GM23248 (cell line): ENCODE measurements at regions not wholly inside any gene's neighbourhood (a gene's known extent, or its start where the extent isn't known, plus 50 kb on each side); places are given as distances from the start of the nearest gene placed in this dataset.

Source experiments
- DNase-seq: peaks from one replicate; pipeline ENCODE4 v3.0.0-alpha.2; 2015
- H2AFZ ChIP-seq: fragments of 200-600 bp; sonication (generic); 2 replicates; pipeline ENCODE4 v1.6.1; 2016; ENCODE audit warnings: antibody characterized with exemption
- H3F3A ChIP-seq: fragments of 200-600 bp; sonication (generic); 2 replicates; pipeline ENCODE4 v1.6.1; 2016; ENCODE audit warnings: mild to moderate bottlenecking, antibody characterized with exemption, mixed run types; ENCODE audit not compliant: insufficient read depth
- H3K27ac ChIP-seq: fragments of 200-600 bp; sonication (generic); 2 replicates; pipeline ENCODE4 v1.5.1; 2016; ENCODE audit warnings: mild to moderate bottlenecking
- H3K27me3 ChIP-seq: fragments of 200-600 bp; sonication (generic); replicated peaks from 2 replicates; pipeline ENCODE4 v1.6.1; 2016; ENCODE audit warnings: mild to moderate bottlenecking; ENCODE audit not compliant: insufficient read depth
- H3K36me3 ChIP-seq: fragments of 200-600 bp; sonication (generic); 2 replicates; pipeline ENCODE4 v1.6.1; 2016; ENCODE audit warnings: low read depth, mild to moderate bottlenecking
- H3K4me1 ChIP-seq: fragments of 200-600 bp; sonication (generic); 2 replicates; pipeline ENCODE4 v1.6.1; 2016; ENCODE audit warnings: mild to moderate bottlenecking; ENCODE audit not compliant: insufficient read depth
- H3K4me2 ChIP-seq: fragments of 200-600 bp; sonication (generic); one replicate; pipeline ENCODE4 v1.6.1; 2016; ENCODE audit warnings: mild to moderate bottlenecking; ENCODE audit not compliant: unreplicated experiment
- H3K4me3 ChIP-seq: fragments of 200-600 bp; sonication (generic); 2 replicates; pipeline ENCODE4 v1.5.1; 2016; ENCODE audit warnings: mild to moderate bottlenecking
- H3K79me2 ChIP-seq: fragments of 200-600 bp; sonication (generic); 2 replicates; pipeline ENCODE4 v1.6.1; 2016; ENCODE audit warnings: mild to moderate bottlenecking; ENCODE audit not compliant: insufficient read depth
- H3K9ac ChIP-seq: fragments of 200-600 bp; sonication (generic); 2 replicates; pipeline ENCODE4 v1.6.1; 2016; ENCODE audit warnings: mild to moderate bottlenecking
- H3K9me2 ChIP-seq: fragments of 200-600 bp; sonication (generic); 2 replicates; pipeline ENCODE4 v1.6.1; 2016; ENCODE audit warnings: mixed run types, mild to moderate bottlenecking, moderate library complexity; ENCODE audit not compliant: insufficient read depth
- H3K9me3 ChIP-seq: fragments of 200-600 bp; sonication (generic); one replicate; pipeline ENCODE4 v1.6.1; 2017; ENCODE audit warnings: low read depth
- H4K20me1 ChIP-seq: fragments of 200-600 bp; sonication (generic); 2 replicates; pipeline ENCODE4 v1.6.0; 2016; ENCODE audit not compliant: insufficient read depth
- EZH2 ChIP-seq: fragments of 200-600 bp; sonication (generic); IDR thresholded peaks from 2 replicates; pipeline ENCODE4 v1.6.1; 2018; ENCODE audit warnings: antibody characterized with exemption, mild to moderate bottlenecking; ENCODE audit not compliant: insufficient read depth, poor library complexity, severe bottlenecking
- EZH2phosphoT487 ChIP-seq: fragments of 200-600 bp; sonication (generic); IDR thresholded peaks from 2 replicates; pipeline ENCODE4 v1.6.1; 2018; ENCODE audit warnings: antibody characterized with exemption, moderate library complexity, mild to moderate bottlenecking, low read depth; ENCODE audit not compliant: insufficient read depth
- WGBS, 2 experiments: methylation state at CpG; one replicate each; pipeline ENCODE4 v1.1.6; 2015 to 2017; ENCODE audit warnings: low lambda C conversion rate in 2 of 2, low coverage in 1 of 2; ENCODE audit errors: missing lambda C conversion rate in 2 of 2; 5-methylcytosine and 5-hydroxymethylcytosine counted together
- in situ Hi-C: fragments of 300-500 bp; cut with MboI; formaldehyde crosslinking; loops from 2 replicates; pipeline ENCODE4 v1.15.0; 2020

DNA sequence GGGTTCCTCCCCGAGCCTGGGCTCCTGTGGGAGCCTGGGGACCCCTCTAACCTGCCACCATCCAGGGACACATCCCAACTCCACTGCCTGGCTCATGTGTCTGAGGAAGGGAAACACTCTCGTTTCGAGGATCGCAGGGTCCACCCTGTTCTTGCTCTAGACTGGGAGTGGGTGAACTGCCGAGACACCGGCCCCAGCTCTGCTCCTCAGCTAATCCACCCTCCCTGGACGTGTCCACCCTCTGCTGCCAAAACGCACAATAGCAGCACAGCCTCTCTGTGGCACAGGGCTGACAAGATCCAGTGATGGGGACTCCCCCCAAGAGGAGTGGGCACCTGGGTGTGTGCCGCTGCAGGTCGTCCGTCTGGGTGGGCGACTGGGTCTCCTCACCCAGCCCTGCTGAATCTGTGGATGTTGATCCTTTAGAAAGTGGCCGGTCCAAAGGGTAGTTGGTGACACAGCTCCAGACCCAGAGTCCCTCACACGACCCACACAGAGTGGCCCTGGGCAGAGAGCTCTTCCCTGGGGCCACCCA lies 65.2 kb upstream of the FAM20C start:
- WGBS, 2 experiments = 83 to 87% methylated on average over 14 of the region's 14 CpGs
- Histone ChIP-seq H3K79me2 (no peaks in the 10 kb centered on the region), H2AFZ (no peak overlapping the region), H3K4me3 (no peak overlapping the region), H4K20me1 (no peaks in the 10 kb centered on the region), H3K4me1 (peaks cover 16% of the 10 kb centered on the region), H3K9me2 (no peaks in the 10 kb centered on the region), H3K27me3 (no peaks in the 10 kb centered on the region), H3K36me3 (no peaks in the 10 kb centered on the region), H3K9me3 (no peaks in the 10 kb centered on the region), H3K27ac (no peak overlapping the region), H3K4me2 (no peak overlapping the region), H3K9ac (no peak overlapping the region), H3F3A (peaks cover 6% of the 10 kb centered on the region; the same call in 1 of the 2 replicates)
- in situ Hi-C loops = no loop called here
- DNase-seq = no peak
- TF ChIP-seq EZH2 (no peak), EZH2phosphoT487 (no peak)

DNA sequence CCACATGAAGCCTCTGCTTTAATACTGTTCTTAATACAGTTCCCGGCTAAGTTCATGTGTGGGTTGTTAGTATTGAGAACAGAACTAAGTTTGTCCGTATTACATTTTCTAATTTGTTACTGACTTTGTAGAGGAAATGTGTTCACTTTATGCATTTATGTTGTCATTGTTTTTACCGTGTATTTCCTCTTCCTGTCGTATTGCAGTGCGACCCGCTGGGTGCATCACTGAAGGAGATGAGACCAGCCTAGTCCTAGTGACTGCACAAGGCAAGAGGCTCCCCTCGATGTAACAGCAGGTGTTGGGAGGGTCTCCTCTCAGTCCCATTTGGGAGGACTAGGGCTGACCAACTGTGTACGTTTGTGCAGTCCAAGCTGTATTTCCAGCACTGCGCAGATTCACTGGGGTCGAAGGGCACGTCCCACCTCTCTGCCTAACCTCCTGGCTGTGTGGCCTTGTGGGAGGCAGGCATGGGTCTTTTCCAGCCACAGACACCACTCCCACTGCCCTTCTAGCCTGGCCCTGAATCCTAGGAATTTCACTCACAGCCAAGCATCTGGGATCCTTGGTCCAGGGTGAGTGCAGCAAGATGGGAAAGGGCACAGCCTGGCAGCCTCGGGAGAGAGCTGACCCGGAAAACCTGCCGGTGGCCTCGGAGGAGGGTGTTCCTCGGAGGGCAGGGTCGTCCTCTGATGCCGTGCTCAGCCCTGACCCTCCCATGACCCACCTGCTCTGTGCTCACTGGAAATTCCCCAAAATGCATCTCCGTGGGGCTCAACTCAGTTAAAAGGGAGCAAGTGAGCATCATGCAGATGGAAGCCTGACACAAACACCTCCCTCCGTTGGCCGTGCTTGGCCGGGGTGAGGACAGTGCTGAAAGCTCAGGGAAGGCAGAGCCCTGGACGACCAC lies 63.9 kb upstream of the FAM20C start:
- H3K9me2 ChIP-seq = no peaks in the 10 kb centered on the region

DNA sequence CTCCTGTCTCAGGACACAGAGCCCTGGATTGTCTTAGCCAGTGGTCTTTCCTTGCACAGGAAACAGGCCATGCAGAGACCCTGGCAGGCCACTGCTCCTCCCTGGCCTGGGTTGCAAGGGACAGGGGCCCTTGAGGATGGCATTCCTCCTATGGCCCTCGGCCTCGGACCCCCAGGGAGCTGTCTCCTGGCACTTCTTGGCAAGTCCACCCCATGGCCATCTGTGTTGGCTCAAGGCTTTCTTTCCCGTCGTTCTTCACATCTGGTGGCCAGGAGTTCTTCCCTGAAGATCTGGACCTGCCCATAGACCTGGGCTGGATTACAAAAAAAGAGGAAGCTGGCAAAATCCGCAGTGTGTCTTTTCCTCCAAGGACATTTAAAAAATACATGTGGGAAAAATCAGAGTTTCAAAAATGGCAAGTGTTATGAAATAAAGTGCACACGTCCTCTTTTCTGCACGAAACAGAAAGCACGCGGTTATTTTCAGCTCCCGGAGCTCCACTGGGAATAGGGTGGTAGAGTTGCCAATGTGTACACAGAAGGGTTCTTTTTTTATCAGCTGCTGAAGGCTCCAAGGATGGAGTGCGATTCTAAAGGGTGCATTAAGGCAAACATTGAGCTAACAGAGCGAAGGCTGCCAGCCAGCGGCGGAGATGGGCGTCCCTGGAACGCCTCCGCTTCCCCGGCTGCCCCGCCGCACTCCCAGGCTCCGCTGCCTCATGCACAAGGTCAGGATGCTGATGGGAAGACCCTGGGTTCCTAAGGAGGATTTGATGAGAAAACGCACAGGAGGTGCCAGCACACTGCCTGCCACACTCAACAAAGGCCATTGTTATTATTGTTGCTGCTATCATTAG lies 62.8 kb upstream of the FAM20C start:
- peak; percentile 73 for DNase-seq
- Histone ChIP-seq H3F3A (peaks cover 6% of the 10 kb centered on the region; the same call in 1 of the 2 replicates), H3K4me3 (peak overlapping the region; percentile 53), H3K4me1 (peaks cover 16% of the 10 kb centered on the region), H2AFZ (peak overlapping the region; percentile 64), H3K9ac (peak overlapping the region; percentile 39), H3K9me3 (no peaks in the 10 kb centered on the region), H3K36me3 (no peaks in the 10 kb centered on the region), H3K27ac (peak overlapping the region; percentile 28), H3K9me2 (no peaks in the 10 kb centered on the region), H4K20me1 (no peaks in the 10 kb centered on the region), H3K79me2 (no peaks in the 10 kb centered on the region), H3K27me3 (no peaks in the 10 kb centered on the region), H3K4me2 (peak overlapping the region; percentile 69)
- in situ Hi-C loops = no loop called here
- TF ChIP-seq EZH2 = no peak
- TF ChIP-seq EZH2phosphoT487 = no peak
- 4 to 6% methylated on average over 21 to 22 of the region's 22 CpGs for WGBS, 2 experiments

More for the DNA sequence above, 63.9 kb upstream of the FAM20C start:
- Histone ChIP-seq H4K20me1 (no peaks in the 10 kb centered on the region), H3K9ac (no peak overlapping the region), H3K9me3 (no peaks in the 10 kb centered on the region), H3F3A (peaks cover 6% of the 10 kb centered on the region; the same call in 1 of the 2 replicates), H3K27ac (no peak overlapping the region), H3K4me2 (no peak overlapping the region), H3K4me3 (no peak overlapping the region), H3K27me3 (no peaks in the 10 kb centered on the region), H3K79me2 (no peaks in the 10 kb centered on the region), H2AFZ (no peak overlapping the region), H3K36me3 (no peaks in the 10 kb centered on the region), H3K4me1 (peaks cover 16% of the 10 kb centered on the region)
- 82 to 86% methylated on average over 22 to 23 of the region's 23 CpGs for WGBS, 2 experiments
- TF ChIP-seq EZH2phosphoT487 (no peak), EZH2 (no peak)
- in situ Hi-C loops = no loop called here
- no peak for DNase-seq

DNA sequence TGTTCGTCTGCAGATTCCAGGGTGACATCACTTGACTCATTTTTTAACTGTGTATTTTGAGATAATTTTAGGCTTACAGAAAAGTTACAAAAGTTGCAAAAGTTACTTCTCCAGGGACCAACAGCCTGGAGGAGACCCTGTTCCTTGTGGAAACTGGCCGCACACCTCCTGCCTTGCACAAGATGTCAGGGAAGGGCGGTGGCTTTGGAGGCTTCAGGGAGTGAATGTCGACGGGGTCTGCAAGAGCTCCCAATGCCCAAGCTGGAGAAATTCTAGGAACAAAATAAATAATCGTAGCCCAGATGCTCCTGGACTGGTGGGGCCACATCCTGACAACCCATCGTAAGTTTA lies 62.2 kb upstream of the FAM20C start:
- peak overlapping the region; percentile 69 for H3K4me2 ChIP-seq

More for the DNA sequence above, 62.2 kb upstream of the FAM20C start:
- Histone ChIP-seq H3F3A (peaks cover 6% of the 10 kb centered on the region; the same call in 1 of the 2 replicates), H3K9me2 (no peaks in the 10 kb centered on the region), H3K9me3 (no peaks in the 10 kb centered on the region), H2AFZ (peak overlapping the region; percentile 64), H4K20me1 (no peaks in the 10 kb centered on the region), H3K27ac (no peak overlapping the region), H3K36me3 (no peaks in the 10 kb centered on the region), H3K9ac (peak overlapping the region; percentile 39), H3K79me2 (no peaks in the 10 kb centered on the region), H3K27me3 (no peaks in the 10 kb centered on the region), H3K4me3 (peak overlapping the region; percentile 53), H3K4me1 (peaks cover 16% of the 10 kb centered on the region)
- WGBS, 2 experiments = 50% methylated on average over 7 of the region's 7 CpGs
- TF ChIP-seq EZH2 (no peak), EZH2phosphoT487 (no peak)
- in situ Hi-C loops = no loop called here
- DNase-seq = no peak
